Left renal cortex interstitium (tissue), 4 donors: ENCODE measurements at regions not wholly inside any gene's neighbourhood (a gene's known extent, or its start where the extent isn't known, plus 50 kb on each side); places are given as distances from the start of the nearest gene placed in this dataset.

Experiments
- DNase-seq, 4 donors: peaks; one replicate each; pipeline ENCODE4 v3.0.0-alpha.2; 2013; ENCODE audit warnings: low read depth in 4 of 4, low spot score in 2 of 4, missing footprints in 1 of 4

DNA sequence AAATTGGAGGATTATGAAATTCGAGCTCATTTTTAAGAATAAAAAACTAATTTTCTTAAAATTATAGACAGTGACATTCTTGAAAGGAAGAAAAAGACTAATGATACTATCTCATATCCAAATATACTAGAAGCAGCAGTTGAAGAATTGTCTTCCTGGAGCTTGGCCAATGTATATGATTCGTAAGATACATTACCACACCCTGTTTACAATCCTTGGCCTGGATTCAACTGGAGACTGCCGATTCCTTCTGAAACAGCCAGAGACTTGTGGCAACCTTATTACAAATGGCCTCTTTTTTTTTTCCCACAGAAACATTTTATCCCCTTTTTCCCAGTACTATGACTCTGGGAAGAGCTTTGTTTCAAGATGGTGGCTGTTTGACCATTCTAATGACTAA, 571.2 kb upstream of the FAT1 start:
- DNase-seq = no peak

DNA sequence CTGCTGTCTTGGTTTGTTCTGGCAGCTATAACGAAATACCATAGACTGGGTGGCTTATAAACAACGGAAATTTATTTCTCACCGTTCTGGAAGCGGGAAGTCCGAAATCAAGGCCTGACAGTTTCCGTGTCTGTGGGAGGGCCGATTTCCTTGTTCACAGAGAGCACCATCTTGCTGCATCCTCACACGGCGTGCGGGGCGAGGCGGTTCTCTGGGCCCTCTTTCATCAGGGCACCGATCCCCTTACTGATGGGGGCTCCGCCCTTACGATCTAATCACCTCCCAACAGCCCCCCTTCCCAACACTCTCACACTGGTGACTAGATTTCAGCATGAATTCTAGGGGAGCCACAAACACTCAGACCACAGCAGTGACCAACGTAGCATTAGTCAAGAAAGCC, 578.3 kb upstream of the FAT1 start:
- DNase-seq = no peak

DNA sequence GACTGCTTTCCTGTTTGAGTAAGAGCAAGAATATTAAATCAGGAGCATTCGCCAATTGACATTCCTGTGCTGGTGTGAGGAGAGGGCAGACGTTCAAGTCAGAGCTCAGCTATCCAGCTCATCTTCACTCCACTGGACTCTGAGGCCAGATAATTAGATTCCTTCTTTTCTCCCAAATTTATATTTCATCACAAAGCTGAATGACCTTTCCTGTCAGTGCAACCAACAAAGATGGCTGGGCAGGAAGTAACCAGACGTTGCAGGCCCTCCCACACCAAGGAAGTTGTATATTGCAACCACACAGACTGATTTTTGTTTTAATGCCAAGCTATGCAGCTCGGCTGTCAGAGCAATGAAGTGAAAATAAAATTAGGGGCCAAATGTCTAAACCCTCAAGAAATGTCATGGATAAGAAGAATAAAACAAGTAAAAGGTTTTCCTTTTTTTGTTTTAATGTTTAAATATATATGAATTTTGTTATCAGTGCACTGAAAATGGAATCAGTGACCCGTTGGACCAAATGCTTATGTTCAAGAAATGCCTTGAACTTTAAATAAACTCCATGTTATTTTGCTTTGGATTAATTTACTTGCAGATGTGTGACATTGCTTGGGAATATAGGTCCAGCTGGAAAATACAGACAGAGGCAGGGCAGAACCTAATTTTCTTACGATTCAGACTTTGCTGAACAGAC, 578.9 kb upstream of the FAT1 start:
- peak in 2 of 4 donors; percentile 13 to 41 for DNase-seq

DNA sequence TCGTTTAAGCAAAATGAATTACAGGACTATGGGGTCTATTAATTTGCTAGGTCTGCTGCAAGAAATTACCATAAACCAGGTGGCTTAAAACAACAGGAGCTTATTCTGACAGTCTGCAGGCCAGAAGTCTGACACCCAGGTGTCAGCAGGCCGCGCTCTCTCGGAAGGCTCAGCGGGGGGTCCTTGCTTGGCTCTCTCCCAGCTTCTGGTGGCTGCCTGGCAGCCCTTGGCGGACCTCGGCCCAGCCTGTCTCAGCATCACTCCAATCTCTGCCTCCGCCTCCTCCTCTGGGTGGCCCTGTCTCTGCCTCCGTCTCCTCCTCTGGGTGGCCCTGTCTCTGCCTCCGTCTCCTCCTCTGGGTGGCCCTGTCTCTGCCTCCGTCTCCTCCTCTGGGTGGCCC, 580.5 kb upstream of the FAT1 start:
- DNase-seq = no peak

DNA sequence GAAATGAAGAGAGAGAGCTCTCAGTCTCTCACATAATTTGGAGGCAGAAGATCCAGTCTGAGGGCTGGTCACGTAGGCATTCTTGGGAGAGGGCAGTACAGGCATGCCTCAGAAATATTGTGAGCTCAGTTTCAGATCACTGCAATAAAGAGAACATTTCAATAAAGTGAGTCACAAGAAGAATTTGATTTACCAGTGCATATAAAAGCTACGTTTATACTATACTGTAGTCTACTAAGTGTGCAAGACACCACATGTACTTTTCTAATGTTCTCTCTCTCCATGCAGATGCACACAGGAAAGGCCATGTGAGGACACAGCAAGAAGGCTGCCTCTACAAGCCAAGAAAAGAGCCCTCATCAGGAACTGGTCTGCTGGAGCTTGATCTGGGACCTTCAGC, 583.5 kb upstream of the FAT1 start:
- DNase-seq = no peak

DNA sequence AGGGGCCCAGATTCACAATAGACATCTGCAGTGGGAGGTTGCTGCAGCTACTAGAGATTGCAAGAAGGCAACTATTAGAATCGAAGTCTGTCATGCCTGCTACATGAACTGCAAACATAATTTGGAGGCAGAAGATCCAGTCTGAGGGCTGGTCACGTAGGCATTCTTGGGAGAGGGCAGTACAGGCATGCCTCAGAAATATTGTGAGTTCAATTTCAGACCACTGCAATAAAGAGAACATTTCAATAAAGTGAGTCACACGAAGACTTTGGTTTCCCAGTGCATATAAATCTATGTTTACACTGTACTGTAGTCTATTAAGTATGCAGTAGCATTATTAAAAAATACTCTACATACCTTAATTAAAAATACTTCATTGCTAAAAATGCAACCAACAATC, 585.8 kb upstream of the FAT1 start:
- DNase-seq = no peak

DNA sequence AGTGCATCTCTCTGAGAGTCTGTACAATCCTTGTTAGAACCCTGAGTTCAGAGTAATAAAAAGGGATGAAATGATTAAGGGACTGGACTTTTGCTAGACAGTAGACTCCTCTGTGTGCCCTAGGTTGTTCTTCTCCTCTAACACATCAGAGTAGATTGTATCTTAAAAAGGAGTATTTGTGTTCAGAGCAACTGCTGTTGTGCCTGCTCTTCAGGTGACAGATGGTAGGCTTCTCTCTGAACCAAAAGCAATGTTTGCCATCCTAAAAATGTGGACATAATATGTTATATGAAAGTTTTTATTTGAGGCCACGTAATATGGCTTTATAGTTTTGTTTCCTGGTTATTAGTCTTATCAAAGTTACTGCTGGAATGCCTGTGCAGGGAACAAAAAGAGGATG, 588.6 kb upstream of the FAT1 start:
- no peak for DNase-seq

DNA sequence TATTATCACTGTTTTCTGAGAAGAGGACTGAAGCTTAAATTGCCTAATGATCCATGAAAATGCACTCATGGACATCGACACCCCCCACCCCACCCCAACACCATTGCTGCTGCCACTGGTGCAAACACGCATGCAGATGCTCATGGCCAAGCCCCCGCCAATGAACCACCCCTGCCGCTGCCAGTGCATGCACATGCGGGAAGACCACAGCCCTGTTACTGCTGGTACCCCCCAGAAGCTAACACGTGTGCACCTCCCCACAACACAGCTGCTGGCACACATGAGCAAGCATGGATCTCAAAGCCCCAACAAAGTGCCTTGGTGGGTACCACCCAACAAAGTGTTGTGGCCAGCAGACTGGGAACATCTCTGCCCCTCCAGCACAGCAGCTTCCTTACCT, 594.1 kb upstream of the FAT1 start:
- DNase-seq = no peak

DNA sequence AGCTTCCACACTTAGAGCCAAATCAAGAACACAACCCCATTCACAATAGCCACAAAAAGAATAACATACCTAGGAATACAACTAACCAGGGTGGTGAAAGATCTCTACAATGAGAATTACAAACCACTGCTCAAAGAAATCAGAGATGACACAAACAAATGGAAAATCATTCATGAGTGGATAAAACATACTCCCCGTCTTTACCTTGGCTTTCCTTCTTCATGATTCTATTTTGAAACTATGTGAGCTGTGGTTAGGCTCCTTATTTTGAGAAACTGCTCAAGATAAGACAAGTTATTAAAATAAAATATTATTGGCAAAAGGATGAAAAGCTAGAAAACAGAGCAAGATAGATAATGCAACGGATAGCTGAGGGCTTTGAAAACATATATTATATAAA, 598.1 kb upstream of the FAT1 start:
- DNase-seq = no peak

DNA sequence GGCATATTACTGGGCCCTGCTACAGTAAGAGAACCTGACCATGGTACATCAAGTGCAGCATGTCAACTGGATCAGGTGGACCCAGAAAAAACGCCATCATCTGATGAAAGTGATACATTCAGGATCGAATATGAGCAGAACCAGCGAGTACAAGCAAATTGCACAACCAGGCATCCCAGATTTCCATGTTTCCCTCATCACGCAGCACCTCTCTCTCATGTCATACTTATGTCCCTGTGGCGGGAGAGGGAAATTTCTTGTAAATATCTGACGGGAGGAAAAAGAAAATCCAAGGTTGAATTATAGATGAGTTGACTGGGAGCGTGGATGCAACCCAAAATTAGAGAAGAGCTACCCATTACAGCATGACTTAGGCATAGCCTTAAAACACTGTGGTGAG, 608.5 kb upstream of the FAT1 start:
- no peak for DNase-seq

DNA sequence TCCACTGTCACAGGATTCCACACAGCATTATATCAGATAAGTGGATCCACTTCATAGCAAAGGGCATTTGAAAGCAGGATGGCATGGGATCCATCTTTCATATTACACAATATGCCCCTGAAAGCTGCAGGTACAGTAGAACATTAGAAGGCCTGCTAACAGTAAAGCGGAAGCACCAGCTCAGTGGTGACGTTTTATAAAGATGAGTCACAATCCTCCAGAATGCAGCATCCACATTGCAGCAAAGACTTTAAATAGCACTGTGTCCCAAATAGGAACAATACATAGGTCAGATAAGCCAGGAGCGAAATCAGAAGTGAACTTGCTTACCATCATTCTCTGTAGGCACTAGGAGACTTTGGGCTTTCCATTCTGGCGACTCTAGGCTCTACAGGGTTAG, 609.5 kb upstream of the FAT1 start:
- DNase-seq = no peak

DNA sequence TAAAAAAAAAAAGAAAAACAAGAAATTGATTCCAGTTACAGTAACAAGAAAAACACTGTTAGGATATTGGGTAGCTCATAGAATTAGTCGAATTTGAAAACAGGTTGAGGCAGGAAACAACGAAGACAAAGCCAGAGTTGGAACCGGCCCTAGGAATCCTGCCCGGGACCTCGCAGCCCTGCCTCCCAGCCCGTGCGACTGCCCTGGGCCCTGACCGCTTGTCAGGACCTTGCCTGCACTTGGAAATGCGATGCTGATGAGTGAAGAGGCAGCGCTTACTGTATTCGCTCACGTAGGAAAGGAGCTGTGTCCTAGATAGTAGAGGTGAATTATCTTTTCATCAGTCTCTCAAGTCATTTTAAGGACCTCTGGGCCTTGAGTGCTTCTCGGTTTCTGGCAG, 611.7 kb upstream of the FAT1 start:
- DNase-seq = no peak

DNA sequence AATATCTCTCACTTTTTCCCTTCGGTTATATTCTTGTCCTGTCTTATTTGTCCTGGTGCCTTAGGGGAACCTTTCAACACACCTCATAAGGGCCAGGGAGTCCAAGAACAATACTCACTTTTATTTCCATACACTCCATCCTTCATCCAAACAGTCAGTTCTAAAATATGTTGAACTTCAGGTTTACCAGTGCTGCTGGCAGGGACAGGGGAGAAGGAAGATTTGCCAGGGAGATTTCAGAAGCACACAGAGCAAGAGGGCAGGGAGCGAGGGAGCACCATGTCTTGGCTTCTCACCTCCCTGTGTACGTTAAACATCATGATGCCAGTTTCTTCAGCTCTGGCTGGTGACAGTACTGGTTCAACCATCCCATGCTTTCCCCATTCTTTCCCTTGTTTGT, 631.1 kb upstream of the FAT1 start:
- no peak for DNase-seq

DNA sequence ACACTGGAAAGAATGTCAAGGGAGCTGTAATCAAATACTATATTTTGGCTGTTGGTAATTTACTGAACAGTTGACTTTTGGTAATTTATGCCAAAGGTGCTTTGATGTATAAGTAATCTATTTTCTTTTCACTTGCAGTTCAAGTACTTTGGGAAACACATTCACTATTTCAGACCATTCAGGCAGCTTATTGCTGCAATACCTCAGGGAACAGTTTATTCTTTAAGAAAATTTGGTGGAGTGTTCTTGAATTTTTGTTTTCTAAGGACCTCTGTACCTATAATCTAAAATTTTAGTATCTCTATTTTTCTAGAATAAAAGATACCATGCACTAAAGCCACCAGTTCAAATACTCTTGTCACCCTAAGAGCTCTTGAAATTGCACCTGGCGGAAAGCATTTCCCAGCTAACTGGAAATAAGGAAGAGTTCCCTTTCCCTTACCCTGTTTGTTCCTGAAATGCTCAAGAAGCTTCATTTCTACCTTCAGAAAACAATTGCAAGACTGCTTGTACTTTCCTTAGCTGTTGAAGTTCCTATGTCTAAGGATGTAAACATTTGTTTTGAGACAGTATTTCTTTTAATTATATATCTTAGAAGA, 633.5 kb upstream of the FAT1 start:
- no peak for DNase-seq

DNA sequence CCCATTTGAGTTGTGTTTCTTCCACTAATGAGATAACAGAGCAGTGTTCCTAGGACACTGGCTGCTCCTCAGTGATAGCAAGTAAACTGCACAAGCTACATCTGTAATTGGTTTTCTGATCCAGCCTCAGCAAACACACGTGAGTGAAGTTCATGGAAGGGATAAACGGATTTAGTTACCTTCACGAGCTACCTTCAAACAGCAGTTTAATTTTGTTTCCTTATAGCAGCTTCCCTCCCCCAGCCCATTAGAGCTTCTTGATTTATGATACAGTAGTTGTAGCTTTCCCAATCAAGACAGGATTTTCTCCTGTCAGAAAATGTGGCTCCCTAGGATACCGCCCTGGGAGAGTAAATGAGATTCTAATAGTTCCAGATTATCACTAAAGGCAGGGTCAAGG, 634.2 kb upstream of the FAT1 start:
- peak; percentile 52 to 73 (median 64) for DNase-seq

DNA sequence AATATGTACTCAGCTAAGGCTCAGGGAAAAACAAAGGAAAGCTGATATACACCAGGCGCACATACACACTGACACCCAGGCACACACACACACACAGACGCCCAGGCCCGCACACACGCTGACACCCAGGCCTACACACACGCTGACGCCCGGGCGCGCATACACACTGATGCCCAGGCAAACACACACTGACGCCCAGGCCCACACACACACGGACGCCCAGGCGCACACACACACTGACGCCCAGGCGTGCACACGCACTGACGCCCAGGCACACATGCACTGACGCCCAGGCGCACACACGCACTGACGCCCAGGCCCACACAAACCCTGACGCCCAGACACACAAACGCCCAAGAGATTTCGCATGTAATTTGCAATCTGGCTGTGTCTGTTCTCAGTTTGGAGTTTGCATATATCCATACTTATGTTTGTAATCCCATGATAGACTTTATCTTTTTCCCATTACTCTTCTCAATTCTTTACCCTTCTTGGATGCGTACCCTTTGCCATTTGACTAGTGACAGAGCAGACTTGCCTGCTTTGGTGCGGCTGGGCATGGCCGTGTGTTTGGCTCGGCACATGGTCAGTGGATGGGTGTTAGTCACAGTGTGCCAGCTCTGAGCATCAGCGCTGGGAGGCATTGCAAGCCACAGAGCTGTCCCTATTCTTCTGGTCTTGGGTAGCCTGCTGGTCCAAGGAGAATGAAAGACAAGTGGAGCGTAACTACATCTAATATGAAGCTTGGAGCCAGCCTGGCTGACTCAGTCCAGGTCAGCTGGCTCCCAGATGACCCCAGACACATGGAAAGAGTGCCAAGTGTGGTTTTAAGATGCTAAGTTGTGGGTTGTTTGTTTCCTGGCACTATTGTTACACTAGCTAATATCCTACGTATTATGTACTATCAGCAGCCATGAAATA, 632.4 kb upstream of the ZFP42 start:
- DNase-seq = no peak

DNA sequence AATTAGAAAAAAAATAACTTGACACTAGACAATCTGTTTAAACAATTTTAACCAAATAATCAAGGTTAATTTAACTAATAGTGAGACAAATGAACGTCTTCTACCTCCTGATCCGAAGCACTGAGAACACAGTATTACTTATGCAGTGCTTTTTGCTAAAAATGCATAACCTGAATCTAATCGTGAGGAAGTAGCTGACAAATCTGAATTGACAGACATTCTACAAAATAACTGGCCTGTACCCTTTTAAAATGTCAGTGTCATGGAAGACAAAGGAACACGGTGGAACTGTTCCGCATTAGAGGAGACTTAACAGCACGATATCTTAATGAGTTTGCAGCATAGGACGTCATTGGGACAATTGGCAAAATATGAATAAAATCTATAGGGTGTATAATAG, 631.2 kb upstream of the ZFP42 start:
- no peak for DNase-seq

DNA sequence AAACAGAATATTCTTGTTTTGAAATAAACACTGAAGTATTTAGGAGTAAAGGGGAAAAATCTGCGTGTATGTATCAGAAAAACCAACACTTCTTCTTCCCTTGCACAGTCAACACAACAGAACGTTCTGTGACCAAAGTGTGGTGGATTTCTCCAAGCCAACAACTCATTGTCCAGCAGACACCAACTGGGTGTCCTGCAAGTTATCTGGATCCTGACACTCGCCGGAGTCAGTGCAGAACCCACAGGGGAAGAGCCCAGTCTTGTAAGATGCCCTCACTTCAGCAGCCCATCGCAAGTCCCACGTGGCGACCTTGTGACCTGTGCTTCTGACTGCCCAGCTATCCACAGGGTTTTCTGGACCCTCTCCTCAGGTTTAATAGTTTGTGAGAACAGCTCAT, 630.7 kb upstream of the ZFP42 start:
- no peak for DNase-seq

DNA sequence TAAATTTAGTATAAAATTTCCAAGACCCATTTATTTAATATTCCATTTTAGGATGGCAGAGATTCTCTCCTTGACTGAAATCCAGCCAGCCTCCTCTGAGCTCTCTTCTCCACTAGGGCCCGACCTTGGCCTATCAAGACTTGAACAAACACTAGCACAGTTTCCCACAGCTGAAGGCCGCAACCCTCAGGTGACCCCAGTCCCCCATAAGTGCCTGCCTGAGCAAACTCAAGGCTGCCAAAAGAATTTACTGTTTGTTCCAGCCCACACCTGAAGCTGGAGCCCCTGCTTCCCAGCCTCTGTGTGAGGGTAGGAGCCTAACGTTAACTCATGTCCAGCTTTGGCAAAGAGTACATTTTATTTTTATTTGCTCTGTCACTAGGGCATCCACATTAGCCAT, 629.0 kb upstream of the ZFP42 start:
- DNase-seq = no peak

DNA sequence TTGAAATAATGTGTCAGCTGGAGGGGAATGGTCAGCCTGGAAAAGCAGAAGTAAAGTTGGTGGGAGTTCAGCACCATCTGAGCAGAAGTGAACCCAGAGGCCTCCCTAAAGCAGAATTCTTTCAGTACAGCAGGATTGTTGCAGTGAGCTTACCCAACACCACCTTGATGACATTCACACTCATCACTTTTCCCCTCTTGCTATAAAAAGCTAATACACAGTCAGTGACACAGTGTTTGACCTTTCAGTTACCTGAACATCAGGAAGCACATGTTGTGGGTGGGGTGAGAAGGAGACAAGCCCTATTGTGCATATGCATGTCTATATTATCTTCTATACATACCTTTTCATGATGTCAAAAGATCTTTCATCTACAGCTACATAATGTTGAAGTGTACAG, 624.7 kb upstream of the ZFP42 start:
- DNase-seq = no peak

DNA sequence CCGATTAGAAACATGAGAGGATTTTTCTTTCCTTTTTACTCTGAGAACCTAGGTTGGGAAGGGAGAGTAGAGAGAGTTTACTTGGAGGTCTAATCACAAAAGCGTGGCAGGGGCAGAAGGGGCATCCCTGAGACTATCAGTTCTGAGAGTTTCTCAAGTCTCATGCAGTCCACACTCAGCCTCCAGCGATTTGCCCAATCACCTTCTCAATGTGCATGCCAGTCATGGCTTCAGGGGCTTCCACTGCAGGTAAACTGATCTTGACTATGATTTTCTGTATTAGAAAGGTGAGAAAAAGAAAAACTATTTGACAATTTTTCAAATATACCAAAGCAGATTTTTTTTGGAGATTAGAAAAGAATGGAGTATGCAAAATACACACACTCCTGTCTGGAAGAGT, 617.1 kb upstream of the ZFP42 start:
- DNase-seq = no peak

DNA sequence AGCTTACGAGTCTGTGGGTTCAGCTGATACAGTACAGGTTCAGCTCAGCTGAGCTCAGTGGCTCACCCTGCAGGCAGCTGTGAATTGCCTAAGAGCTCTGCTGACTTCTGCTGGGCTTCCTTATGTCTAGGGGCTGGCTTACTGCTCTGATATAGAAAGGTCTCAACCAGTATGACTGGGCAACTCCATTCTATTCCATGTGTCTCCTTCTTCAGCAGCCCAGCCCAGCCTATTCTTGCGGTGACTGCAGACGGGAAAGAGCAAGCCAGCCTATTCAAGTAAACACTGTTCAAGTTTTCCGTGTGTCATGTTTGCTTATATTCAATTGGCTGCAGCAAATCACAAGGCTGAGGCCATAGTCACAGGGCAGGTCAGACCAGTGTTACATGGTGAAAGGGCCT, 615.4 kb upstream of the ZFP42 start:
- DNase-seq = no peak
